Posterior cingulate gyrus (tissue), 11 donors: ENCODE measurements at regions not wholly inside any gene's neighbourhood (a gene's known extent, or its start where the extent isn't known, plus 50 kb on each side); places are given as distances from the start of the nearest gene placed in this dataset.

Source experiments
- DNase-seq, 10 donors: peaks; one replicate each; pipeline versions ENCODE4 v3.0.0 to v3.0.0-alpha.2; 2020 to 2021; ENCODE audit warnings: mixed read lengths in 3 of 10
- intact Hi-C: fragments of 100-400 bp; cut with DNase I; formaldehyde crosslinking; loops from one replicate; pipeline ENCODE4 v1.15.1; 2023

GRCh38 chr9:99594056-99594780, 227.5 kb upstream of the NR4A3 start:
- DNase-seq, result no peak
- intact Hi-C loops, result no loop called here

- intact Hi-C loops, result no loop called here
- DNase-seq, result no peak
These were observed 225.9 kb upstream of the NR4A3 start for GRCh38 chr9:99595796-99596195.

- no peak for DNase-seq
- intact Hi-C loops, result no loop called here
These were observed 220.0 kb upstream of the NR4A3 start for GRCh38 chr9:99601571-99602111.

GRCh38 chr9:99602854-99603253, 218.8 kb upstream of the NR4A3 start:
- intact Hi-C loops, result no loop called here
- no peak for DNase-seq

GRCh38 chr9:99605016-99605743, 216.5 kb upstream of the NR4A3 start:
- intact Hi-C loops, result no loop called here
- no peak for DNase-seq

GRCh38 chr9:99606296-99606695, 215.4 kb upstream of the NR4A3 start:
- DNase-seq, result no peak
- intact Hi-C loops, result no loop called here

- intact Hi-C loops, result no loop called here
- DNase-seq, result no peak
These were observed 214.7 kb upstream of the NR4A3 start for GRCh38 chr9:99606957-99607356.

- intact Hi-C loops, result no loop called here
- no peak for DNase-seq
These were observed 213.7 kb upstream of the NR4A3 start for GRCh38 chr9:99607842-99608448.

- DNase-seq, result no peak
- intact Hi-C loops, result no loop called here
These were observed 207.3 kb upstream of the NR4A3 start for GRCh38 chr9:99614341-99614740.

GRCh38 chr9:99621040-99621439, 200.6 kb upstream of the NR4A3 start:
- intact Hi-C loops, result no loop called here
- DNase-seq, result no peak

DNA sequence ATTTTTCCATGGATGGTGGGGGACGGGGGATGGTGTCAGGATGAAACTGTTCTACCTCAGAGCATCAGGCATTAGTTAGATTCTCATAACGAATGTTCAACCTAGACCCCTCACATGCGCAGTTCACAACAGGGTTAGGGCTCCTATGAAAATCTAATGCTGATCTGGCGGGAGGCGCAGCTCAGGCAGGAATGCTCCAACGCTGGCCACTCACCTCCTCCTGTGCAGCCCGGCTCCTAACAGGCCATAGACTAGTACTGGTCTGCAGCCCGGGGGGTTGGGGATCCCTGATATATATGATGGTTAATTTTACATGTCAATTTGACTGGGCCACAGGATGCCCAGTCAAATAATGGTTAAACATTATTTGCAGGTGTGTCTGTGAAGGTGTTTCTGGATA, 199.0 kb upstream of the NR4A3 start:
- intact Hi-C loops, result no loop called here

DNA sequence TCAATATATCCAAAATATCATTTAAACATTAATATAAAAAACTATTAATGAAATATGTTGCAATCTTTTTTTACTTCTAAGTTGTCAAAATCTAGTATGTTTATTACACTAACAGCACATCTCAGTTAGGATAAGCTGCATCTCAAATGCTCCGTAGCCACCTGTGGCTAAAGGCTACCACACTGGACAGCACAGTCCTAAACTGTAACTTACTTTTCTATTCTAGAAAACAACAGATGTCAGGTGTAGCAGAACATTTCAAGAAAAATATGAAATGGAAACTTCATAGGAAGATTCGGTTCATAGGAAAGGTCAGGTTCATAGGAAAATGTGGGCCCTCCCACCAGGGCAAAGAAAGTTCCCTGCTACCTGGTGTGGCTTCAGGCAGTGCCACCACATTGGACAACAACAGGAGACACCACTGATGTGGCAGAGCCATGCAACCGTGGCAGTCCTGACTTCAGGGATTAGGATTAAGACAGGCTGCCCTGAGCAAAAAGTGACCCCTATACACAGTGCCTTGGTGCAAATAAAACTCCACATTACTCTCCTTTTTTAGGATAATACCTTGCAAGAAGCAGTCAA, 197.8 kb upstream of the NR4A3 start:
- no peak for DNase-seq
- intact Hi-C loops, result no loop called here

More for the DNA sequence above, 199.0 kb upstream of the NR4A3 start:
- no peak for DNase-seq

GRCh38 chr9:99624499-99625233, 197.0 kb upstream of the NR4A3 start:
- no peak for DNase-seq
- intact Hi-C loops, result no loop called here

DNA sequence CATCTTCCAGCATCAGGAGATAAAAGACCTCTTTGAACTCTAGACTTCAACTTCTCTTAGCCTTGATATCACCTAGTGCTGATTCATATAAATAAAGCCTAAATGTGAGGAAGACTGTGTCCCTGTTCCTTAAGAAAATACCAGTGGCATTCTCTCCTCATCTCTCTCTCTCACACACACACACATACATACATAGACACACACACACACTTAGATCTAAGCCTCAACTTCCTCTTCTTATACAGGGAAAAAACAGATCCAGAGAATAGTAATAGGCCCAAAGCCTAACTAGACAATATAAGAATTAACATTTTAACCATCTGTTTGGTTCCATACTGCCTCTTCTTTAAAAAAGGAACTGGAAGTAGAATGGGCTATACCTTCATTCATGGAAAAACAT, 195.3 kb upstream of the NR4A3 start:
- DNase-seq, result no peak
- intact Hi-C loops, result no loop called here

GRCh38 chr9:99628285-99628684, 193.4 kb upstream of the NR4A3 start:
- intact Hi-C loops, result no loop called here
- no peak for DNase-seq

GRCh38 chr9:99628849-99629620, 192.7 kb upstream of the NR4A3 start:
- intact Hi-C loops, result no loop called here
- DNase-seq, result no peak

DNA sequence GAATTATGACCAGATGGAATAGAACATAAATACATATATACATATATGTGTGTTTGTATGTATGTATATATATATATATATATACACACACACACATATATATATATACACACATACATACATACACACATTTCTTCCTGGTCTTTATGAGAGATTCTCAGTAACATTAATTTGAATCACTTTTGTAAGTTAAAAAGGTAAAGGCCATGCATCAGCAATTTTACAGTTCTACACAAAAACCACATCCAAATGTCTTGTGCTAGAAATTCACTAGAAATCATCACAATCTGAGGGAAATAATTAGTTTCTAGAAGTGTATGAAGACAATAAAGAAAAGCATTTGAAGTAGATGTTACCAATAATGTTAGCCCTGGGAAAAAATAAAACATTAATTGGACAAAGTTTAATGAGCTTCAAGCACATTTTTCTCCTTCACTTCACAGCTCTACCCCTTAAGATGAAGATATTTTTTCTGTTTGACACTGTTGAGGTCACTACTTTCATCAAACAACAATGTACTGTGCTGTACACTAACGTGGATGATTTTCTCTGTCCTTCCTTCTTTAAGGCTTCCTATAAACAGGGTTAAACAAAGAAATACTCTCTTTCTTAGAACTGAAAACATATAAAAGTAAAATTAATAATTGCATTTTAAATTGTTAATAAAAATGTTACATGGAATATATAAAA, 189.2 kb upstream of the NR4A3 start:
- intact Hi-C loops, result no loop called here

DNA sequence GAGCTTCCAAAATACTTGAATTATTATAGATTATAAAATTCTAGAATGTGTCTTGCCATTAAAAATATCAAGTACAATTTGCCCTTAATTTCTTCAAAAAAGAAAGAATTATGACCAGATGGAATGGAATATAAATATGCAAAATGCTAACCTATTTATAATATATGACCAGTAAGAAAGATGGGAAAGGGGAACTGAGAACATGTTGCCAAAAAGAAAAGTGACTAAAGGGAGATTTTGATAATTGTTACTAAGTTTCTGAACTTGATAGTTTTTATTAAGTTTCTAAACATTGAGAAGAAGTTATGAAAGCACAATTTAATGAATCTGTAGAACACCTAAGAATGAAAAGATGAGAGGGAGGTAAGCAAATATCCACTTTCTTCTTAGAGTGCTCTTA, 188.4 kb upstream of the NR4A3 start:
- intact Hi-C loops, result no loop called here

More for the DNA sequence above, 189.2 kb upstream of the NR4A3 start:
- DNase-seq, result no peak

GRCh38 chr9:99634186-99634585, 187.5 kb upstream of the NR4A3 start:
- intact Hi-C loops, result no loop called here

More for the DNA sequence above, 188.4 kb upstream of the NR4A3 start:
- no peak for DNase-seq

More at GRCh38 chr9:99634186-99634585, 187.5 kb upstream of the NR4A3 start:
- DNase-seq, result no peak
